ENCODE measurements at regions not wholly inside any gene's neighbourhood (a gene's known extent, or its start where the extent isn't known, plus 50 kb on each side); places are given as distances from the start of the nearest gene placed in this dataset.
"Not testable (repeated sequence)": the region's sequence is repeated elsewhere in the genome, so short reads cannot be mapped to it uniquely, and the experiment has no call there.

DNA sequence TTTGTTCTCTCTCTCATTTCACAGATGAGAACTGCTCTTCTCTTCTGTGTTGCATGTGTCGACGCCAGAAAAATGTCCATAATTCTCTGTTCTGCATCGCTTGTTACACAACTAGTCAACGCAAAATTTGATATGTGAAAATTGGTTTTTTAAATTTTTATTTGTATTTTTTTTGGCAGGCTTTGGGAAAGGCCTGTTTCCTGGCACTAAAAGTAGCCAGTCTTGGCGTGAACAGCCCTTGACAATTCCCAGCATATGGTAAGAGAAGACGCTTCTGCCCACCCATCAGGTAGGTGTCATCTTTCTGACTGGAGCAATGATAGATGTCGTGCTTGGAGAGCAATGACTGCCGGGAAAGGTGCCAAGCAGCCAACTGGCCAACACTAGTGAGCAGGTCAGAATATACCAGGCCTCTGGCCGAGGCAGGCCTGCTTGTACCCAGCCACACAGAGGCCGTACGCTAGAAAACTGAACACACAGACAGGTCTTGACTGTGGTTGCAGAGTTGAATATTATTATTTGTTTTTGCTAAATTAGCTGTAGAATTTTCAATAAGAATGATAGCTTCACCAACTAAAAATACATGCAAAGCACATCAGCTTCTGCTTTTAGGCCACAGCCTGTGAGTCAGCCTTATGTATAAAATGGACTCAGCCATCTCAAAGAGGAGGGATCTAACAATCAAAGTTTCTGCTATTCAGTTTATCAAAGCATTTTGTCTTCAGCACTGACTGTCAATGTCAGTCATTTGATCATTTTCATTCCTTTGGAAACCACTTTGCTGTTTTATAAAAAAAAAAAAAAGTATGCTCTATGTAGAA lies 837.5 kb downstream of the MCTP2 start:
- H3K4me3 ChIP-seq (ENCODE audit: control insufficient read depth, low read depth, low read length): no peak overlapping the region
- no peak for TF ChIP-seq CTCF (IDR thresholded peaks at IDR 0.05; ENCODE audit: control insufficient read depth, insufficient read depth, low read depth, low read length, missing control alignments)
- no peak for DNase-seq (ENCODE audit: low read depth)

DNA sequence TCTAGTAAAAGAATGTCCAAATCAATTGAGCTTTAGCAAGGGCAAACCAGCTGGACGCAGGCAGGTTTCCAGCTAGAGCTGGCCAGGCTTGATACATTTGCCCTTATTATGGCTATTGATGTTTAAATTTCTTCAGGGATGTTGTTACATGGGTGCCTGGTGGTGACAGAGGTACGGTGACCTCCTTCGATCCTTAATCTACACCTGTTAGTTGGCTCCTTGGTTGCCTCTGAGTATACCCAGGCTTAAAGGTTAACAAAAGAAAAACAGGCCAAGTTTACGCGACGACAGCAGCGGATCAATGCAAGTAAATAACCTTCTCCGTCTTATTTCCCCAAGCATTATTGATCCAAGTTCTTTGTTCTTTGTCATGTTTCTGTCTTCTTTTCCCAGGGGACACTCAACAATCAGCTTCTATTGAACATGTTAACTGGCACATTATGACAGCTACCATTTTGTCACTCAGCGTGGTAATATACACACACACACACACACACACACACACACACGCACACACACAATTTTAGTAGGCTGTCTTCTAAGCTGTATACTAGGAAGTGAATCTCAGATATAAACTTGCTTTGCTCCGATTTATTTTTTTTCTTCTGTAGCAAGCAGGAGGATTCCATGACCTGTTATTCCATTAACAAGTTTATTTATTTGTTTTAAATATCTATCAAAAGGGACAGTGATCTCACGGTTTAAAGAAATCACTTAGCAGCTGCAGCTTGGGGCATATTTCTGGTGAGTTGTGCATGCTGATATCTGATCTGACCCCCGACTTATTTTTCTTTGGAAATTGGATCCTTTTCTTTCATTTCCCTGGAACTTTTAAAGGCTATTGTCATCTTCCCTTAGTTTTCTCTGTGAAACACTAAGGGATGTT lies 844.7 kb downstream of the MCTP2 start:
- TF ChIP-seq CTCF (IDR thresholded peaks at IDR 0.05; ENCODE audit: control insufficient read depth, insufficient read depth, low read depth, low read length, missing control alignments): no peak
- H3K4me3 ChIP-seq (ENCODE audit: control insufficient read depth, low read depth, low read length): no peak overlapping the region
- DNase-seq (ENCODE audit: low read depth): no peak

- no peak overlapping the region for H3K4me3 ChIP-seq (ENCODE audit: control insufficient read depth, low read depth, low read length)
- no peak for TF ChIP-seq CTCF (IDR thresholded peaks at IDR 0.05; ENCODE audit: control insufficient read depth, insufficient read depth, low read depth, low read length, missing control alignments)
- DNase-seq (ENCODE audit: low read depth): no peak
Measured at GRCh38 chr15:95076678-95076990, 845.3 kb downstream of the MCTP2 start.

DNA sequence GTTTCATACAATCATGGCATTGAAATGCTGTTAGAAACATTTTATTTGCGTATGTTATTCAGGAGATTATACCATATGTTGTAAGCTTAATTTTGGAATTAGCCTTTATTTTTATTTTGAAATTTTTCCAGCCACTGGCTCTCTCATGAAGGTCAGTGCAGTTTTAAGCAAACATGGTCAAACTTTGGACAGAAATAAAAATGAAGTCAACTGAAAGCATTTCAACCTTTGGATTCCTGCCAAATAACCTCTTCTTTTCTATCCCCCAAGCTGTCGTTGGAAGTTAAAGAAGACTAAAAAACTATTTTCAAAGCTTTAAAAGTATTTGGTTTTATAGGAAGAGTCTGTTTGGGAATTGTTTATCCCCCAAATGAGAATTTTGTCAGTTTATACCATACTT lies 846.6 kb downstream of the MCTP2 start:
- no peak overlapping the region for H3K4me3 ChIP-seq (ENCODE audit: control insufficient read depth, low read depth, low read length)
- no peak for DNase-seq (ENCODE audit: low read depth)
- TF ChIP-seq CTCF (IDR thresholded peaks at IDR 0.05; ENCODE audit: control insufficient read depth, insufficient read depth, low read depth, low read length, missing control alignments): no peak

DNA sequence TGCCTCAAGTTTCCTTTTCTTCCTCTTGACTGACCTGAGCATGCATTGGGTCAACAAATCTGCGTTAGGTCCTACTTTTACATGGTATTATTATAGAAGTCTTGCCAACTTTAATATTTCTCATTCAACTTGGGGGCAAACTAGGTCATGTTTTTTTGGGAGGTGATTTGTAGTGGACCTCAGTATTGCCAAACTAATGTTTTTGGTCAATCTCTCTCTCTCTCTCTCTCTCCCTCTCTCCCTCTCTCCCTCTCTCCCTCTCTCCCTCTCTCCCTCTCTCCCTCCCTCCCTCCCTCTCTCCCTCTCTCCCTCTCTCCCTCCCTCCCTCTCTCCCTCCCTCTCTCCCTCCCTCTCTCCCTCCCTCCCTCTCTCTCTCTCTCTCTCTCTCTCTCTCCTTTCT lies 848.9 kb downstream of the MCTP2 start:
- H3K4me3 ChIP-seq (ENCODE audit: control insufficient read depth, low read depth, low read length); DNase-seq (ENCODE audit: low read depth): not testable (repeated sequence)

GRCh38 chr15:95085056-95085455 lies 853.7 kb downstream of the MCTP2 start:
- no peak for TF ChIP-seq CTCF (IDR thresholded peaks at IDR 0.05; ENCODE audit: control insufficient read depth, insufficient read depth, low read depth, low read length, missing control alignments)
- no peak for DNase-seq (ENCODE audit: low read depth)
- H3K4me3 ChIP-seq (ENCODE audit: control insufficient read depth, low read depth, low read length): no peak overlapping the region

Measured in AG09309 (cell line).